WERI-Rb-1 (cell line): ENCODE measurements at regions not wholly inside any gene's neighbourhood (a gene's known extent, or its start where the extent isn't known, plus 50 kb on each side); places are given as distances from the start of the nearest gene placed in this dataset.

Experiments used
- DNase-seq: peaks from one replicate; pipeline ENCODE4 v3.0.0-alpha.2; 2020
- H3K27ac ChIP-seq: fragments of 250-450 bp; sonication (Bioruptor Pico); 2 replicates; pipeline ENCODE4 v1.5.1; 2020; ENCODE audit warnings: mild to moderate bottlenecking, moderate library complexity
- H3K27me3 ChIP-seq: fragments of 250-450 bp; sonication (Bioruptor Pico); 2 replicates; pipeline ENCODE4 v1.5.1; 2021; ENCODE audit warnings: mild to moderate bottlenecking, low read depth, moderate library complexity; ENCODE audit not compliant: insufficient read depth, severe bottlenecking
- H3K36me3 ChIP-seq: fragments of 250-450 bp; sonication (Bioruptor Pico); 2 replicates; pipeline ENCODE4 v1.5.1; 2020; ENCODE audit warnings: mild to moderate bottlenecking, moderate library complexity
- H3K4me3 ChIP-seq: 2 replicates; pipeline ENCODE4 v1.5.1; 2011; ENCODE audit warnings: low read depth, mild to moderate bottlenecking, control low read depth, low read length
- H3K9me3 ChIP-seq: fragments of 250-450 bp; sonication (Bioruptor Pico); 2 replicates; pipeline ENCODE4 v1.5.1; 2021; ENCODE audit warnings: mild to moderate bottlenecking, moderate library complexity; ENCODE audit not compliant: severe bottlenecking
- TF ChIP-seq, protein P1 (sequence below): IDR thresholded peaks from 2 replicates; pipeline ENCODE4 v1.5.1; 2011; ENCODE audit warnings: low read depth, mild to moderate bottlenecking, control low read depth, inconsistent platforms, low read length

- Histone ChIP-seq H3K9me3 (no peaks in the 10 kb centered on the region), H3K27me3 (no peaks in the 10 kb centered on the region), H3K4me3 (no peak overlapping the region), H3K36me3 (no peaks in the 10 kb centered on the region), H3K27ac (no peak overlapping the region)
- TF ChIP-seq, protein P1, sequence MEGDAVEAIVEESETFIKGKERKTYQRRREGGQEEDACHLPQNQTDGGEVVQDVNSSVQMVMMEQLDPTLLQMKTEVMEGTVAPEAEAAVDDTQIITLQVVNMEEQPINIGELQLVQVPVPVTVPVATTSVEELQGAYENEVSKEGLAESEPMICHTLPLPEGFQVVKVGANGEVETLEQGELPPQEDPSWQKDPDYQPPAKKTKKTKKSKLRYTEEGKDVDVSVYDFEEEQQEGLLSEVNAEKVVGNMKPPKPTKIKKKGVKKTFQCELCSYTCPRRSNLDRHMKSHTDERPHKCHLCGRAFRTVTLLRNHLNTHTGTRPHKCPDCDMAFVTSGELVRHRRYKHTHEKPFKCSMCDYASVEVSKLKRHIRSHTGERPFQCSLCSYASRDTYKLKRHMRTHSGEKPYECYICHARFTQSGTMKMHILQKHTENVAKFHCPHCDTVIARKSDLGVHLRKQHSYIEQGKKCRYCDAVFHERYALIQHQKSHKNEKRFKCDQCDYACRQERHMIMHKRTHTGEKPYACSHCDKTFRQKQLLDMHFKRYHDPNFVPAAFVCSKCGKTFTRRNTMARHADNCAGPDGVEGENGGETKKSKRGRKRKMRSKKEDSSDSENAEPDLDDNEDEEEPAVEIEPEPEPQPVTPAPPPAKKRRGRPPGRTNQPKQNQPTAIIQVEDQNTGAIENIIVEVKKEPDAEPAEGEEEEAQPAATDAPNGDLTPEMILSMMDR = no peak
- DNase-seq = no peak
These were observed 342.3 kb downstream of the RPRM start for GRCh38 chr2:153136216-153136615.

GRCh38 chr2:153134725-153135124, 343.8 kb downstream of the RPRM start:
- H3K36me3 ChIP-seq = no peaks in the 10 kb centered on the region
- H3K4me3 ChIP-seq = no peak overlapping the region
- no peaks in the 10 kb centered on the region for H3K27me3 ChIP-seq
- H3K27ac ChIP-seq = no peak overlapping the region
- H3K9me3 ChIP-seq = no peaks in the 10 kb centered on the region
- no peak for DNase-seq
- TF ChIP-seq, protein P1 = no peak

GRCh38 chr2:153133716-153134115, 344.8 kb downstream of the RPRM start:
- Histone ChIP-seq H3K27ac (no peak overlapping the region), H3K9me3 (no peaks in the 10 kb centered on the region), H3K36me3 (no peaks in the 10 kb centered on the region), H3K27me3 (no peaks in the 10 kb centered on the region), H3K4me3 (no peak overlapping the region)
- TF ChIP-seq, protein P1 = no peak
- DNase-seq = no peak

- TF ChIP-seq, protein P1 = no peak
- DNase-seq = no peak
- Histone ChIP-seq H3K9me3 (no peaks in the 10 kb centered on the region), H3K4me3 (no peak overlapping the region), H3K27me3 (no peaks in the 10 kb centered on the region), H3K36me3 (no peaks in the 10 kb centered on the region), H3K27ac (no peak overlapping the region)
These were observed 346.1 kb downstream of the RPRM start for GRCh38 chr2:153132418-153132817.

- no peaks in the 10 kb centered on the region for H3K27me3 ChIP-seq
- no peak overlapping the region for H3K27ac ChIP-seq
- no peak overlapping the region for H3K4me3 ChIP-seq
- no peaks in the 10 kb centered on the region for H3K36me3 ChIP-seq
- DNase-seq = no peak
- TF ChIP-seq, protein P1 = no peak
- no peaks in the 10 kb centered on the region for H3K9me3 ChIP-seq
These were observed 363.4 kb downstream of the RPRM start for GRCh38 chr2:153115141-153115540.

GRCh38 chr2:153110486-153110885, 368.1 kb downstream of the RPRM start:
- H3K4me3 ChIP-seq = no peak overlapping the region
- no peak for DNase-seq
- H3K27ac ChIP-seq = no peak overlapping the region
- TF ChIP-seq, protein P1 = no peak
- no peaks in the 10 kb centered on the region for H3K9me3 ChIP-seq
- no peaks in the 10 kb centered on the region for H3K36me3 ChIP-seq
- no peaks in the 10 kb centered on the region for H3K27me3 ChIP-seq
